SH-SY5Y (cell line): ENCODE measurements at regions not wholly inside any gene's neighbourhood (a gene's known extent, or its start where the extent isn't known, plus 50 kb on each side); places are given as distances from the start of the nearest gene placed in this dataset.

ENCODE experiments used
- GATA2 ChIP-seq: IDR thresholded peaks from 2 replicates; pipeline ENCODE4 v1.6.1; 2011; ENCODE audit warnings: mild to moderate bottlenecking, low read depth, low read length
- GATA3 ChIP-seq: IDR thresholded peaks from 2 replicates; pipeline ENCODE4 v1.6.1; 2011; ENCODE audit warnings: low read depth, mild to moderate bottlenecking, low read length, moderate library complexity

- TF ChIP-seq GATA3 (no peak), GATA2 (no peak)
Measured at GRCh38 chr1:235038701-235039100, 89.9 kb downstream of the TOMM20 start.

GRCh38 chr1:235035928-235036327 lies 92.7 kb downstream of the TOMM20 start:
- TF ChIP-seq GATA3 (no peak), GATA2 (no peak)

GRCh38 chr1:235030919-235031596 lies 97.6 kb downstream of the TOMM20 start:
- TF ChIP-seq GATA3 = no peak
- TF ChIP-seq GATA2 = no peak

- no peak for TF ChIP-seq GATA3
- TF ChIP-seq GATA2 = no peak
Measured at GRCh38 chr1:235027862-235028250, 100.8 kb downstream of the TOMM20 start.

GRCh38 chr1:235027076-235027861 lies 101.4 kb downstream of the TOMM20 start:
- no peak for TF ChIP-seq GATA2
- no peak for TF ChIP-seq GATA3

GRCh38 chr1:235025422-235025984 lies 103.1 kb downstream of the TOMM20 start:
- no peak for TF ChIP-seq GATA2
- TF ChIP-seq GATA3 = no peak

- TF ChIP-seq GATA3 (no peak), GATA2 (no peak)
Measured at GRCh38 chr1:235024711-235025421, 103.8 kb downstream of the TOMM20 start.

GRCh38 chr1:235023711-235024439 lies 104.8 kb downstream of the TOMM20 start:
- TF ChIP-seq GATA2 = no peak
- TF ChIP-seq GATA3 = no peak

GRCh38 chr1:235022981-235023710 lies 105.5 kb downstream of the TOMM20 start:
- TF ChIP-seq GATA2 (no peak), GATA3 (no peak)

GRCh38 chr1:235022341-235022980 lies 106.2 kb downstream of the TOMM20 start:
- TF ChIP-seq GATA3 (no peak), GATA2 (no peak)

- TF ChIP-seq GATA2 (no peak), GATA3 (no peak)
Measured at GRCh38 chr1:235021815-235022214, 106.8 kb downstream of the TOMM20 start.

GRCh38 chr1:235021321-235021720 lies 107.3 kb downstream of the TOMM20 start:
- TF ChIP-seq GATA2 = no peak
- no peak for TF ChIP-seq GATA3

GRCh38 chr1:235019961-235020360 lies 108.7 kb downstream of the TOMM20 start:
- TF ChIP-seq GATA2 (no peak), GATA3 (no peak)
